GM12891 (cell line): ENCODE measurements at regions not wholly inside any gene's neighbourhood (a gene's known extent, or its start where the extent isn't known, plus 50 kb on each side); places are given as distances from the start of the nearest gene placed in this dataset.

Experiments
- POLR2A ChIP-seq: IDR thresholded peaks from 2 replicates; pipeline ENCODE4 v1.6.1; 2011; ENCODE audit warnings: low read depth, low read length, control low read depth
- POLR2AphosphoS5 ChIP-seq: IDR thresholded peaks from 2 replicates; pipeline ENCODE4 v1.6.1; 2011; ENCODE audit warnings: low read depth, low read length, control low read depth

GRCh38 chr9:29332789-29333188, 1759.5 kb upstream of the C9orf72 start:
- TF ChIP-seq POLR2A = no peak
- TF ChIP-seq POLR2AphosphoS5 = no peak
